ENCODE measurements at regions not wholly inside any gene's neighbourhood (a gene's known extent, or its start where the extent isn't known, plus 50 kb on each side); places are given as distances from the start of the nearest gene placed in this dataset.
"Not testable (repeated sequence)": the region's sequence is repeated elsewhere in the genome, so short reads cannot be mapped to it uniquely, and the experiment has no call there.

DNA sequence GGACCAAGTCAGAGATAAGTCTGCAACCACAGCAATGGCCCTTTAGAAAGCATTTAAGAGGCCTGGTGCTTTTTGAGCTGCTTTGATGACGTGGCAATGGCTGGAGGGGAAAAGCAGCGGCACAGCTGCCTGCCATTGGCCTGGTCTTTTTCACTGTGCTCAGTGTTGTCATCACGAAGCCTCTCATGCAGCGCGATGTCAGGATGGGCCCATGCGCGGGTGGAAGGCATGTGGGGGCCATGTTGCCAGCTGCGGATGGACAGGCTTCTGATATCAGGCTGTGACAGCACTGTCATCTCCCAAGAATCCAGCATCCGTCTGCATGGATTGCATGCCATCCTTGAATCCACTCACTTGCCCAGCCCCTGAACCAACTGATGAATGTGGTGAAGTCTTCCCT lies 204.5 kb downstream of the ACKR3 start:
- DNase-seq (ENCODE audit: low read depth), result no peak

- no peak for DNase-seq (ENCODE audit: low read depth)
These were observed 205.9 kb downstream of the ACKR3 start for GRCh38 chr2:236775511-236775910.

DNA sequence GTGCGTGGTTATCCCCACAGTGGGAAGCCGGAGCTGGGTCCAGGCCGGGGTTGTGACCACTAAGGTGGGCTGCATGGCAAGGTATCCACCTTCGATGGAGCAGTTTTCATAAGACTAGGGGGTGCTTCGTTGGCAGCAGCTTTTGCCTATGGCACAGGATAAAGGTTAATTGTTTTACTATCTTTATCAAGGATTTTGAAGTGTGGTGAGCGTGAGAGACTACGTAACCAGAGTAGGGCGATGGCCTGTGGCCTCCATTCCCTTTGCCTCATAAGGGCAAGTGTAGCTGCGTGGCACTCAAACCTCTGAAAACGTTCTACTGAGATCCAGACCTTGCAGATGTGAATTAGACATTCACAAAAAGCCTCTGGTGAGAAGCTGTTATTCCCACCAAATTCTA lies 206.6 kb downstream of the ACKR3 start:
- no peak for DNase-seq (ENCODE audit: low read depth)

DNA sequence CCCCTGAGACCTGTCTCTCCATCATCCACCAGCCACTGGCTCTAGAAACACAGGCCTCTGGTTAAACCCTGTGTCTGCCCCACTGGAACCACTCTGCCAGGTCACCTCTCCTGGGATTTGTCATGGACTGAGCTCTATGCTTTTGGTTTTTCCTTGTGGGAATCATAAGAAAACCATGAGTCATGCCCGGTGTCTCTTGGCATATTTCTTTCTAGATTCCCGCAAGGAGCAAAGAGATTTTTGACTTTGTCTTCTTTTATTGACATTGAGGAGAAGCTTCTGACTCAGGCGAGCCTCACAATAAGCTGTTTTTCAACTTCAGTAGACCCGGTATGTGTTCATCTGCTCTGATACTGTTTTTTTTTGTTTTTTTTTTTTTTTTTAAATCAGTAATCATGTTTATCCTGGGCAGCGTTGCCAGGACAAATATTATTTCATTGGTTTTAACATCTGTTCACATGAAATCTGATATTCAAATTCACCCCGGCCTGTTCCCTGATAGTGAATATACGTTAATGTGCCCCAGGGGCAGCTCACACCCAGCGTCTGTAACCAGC lies 207.1 kb downstream of the ACKR3 start:
- no peak for DNase-seq (ENCODE audit: low read depth)

GRCh38 chr2:236777408-236777807 lies 207.8 kb downstream of the ACKR3 start:
- no peak for DNase-seq (ENCODE audit: low read depth)

GRCh38 chr2:236781933-236782816 lies 212.6 kb downstream of the ACKR3 start:
- no peak for DNase-seq (ENCODE audit: low read depth)

- DNase-seq (ENCODE audit: low read depth), result no peak
These were observed 213.3 kb downstream of the ACKR3 start for GRCh38 chr2:236782938-236783337.

DNA sequence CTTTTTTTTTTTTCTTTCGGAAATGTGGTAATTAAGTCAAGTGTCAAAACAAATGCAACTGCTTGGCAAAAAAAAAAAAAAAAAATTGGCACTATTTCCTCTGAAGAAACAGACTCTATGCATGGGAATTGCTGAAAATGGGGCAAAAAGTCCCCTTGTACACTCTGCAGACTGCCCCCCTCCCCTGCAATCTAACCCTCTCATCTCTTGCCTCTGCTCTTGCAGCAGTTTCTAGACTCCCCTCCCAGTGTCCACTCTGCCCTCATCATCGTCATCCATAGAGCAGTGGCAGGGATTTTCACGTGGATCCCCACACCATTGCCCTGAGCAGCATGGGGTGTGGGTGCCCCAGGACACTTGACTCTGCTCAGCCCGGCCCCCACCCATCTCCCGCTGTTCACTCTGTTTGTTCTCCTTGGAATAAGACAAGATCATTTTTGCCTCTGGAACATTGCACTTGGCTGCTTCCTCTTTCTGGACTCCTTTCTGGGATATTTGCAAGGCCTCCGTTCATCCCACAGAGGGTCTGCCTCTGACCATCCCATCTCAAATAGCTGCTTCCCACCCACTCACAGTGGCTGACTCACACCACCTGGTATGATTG lies 213.9 kb downstream of the ACKR3 start:
- DNase-seq (ENCODE audit: low read depth), result no peak

GRCh38 chr2:236785611-236786057 lies 216.0 kb downstream of the ACKR3 start:
- DNase-seq (ENCODE audit: low read depth), result no peak

- no peak for DNase-seq (ENCODE audit: low read depth)
These were observed 217.1 kb downstream of the ACKR3 start for GRCh38 chr2:236786751-236787150.

- not testable (repeated sequence) for DNase-seq (ENCODE audit: low read depth)
These were observed 217.8 kb downstream of the ACKR3 start for GRCh38 chr2:236787376-236787775.

DNA sequence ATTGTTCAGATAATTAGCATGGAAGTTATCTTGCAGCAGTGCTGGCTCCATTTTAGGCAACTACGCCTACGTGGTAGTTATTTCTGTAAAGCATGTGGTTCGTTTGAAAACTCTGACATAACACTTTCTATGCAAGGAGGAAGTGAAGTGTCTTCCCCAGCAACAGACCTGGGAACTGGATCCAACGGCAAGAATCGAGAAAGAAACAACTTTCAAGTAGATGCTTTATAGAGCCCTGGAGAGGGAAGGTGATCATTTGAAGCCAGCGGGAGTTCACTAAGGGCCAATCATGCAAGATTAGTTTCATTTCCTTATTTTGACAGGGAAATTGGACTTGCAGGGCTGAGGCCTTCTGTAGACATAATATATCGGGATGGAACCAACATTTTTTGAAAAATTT lies 218.3 kb downstream of the ACKR3 start:
- DNase-seq (ENCODE audit: low read depth), result no peak

GRCh38 chr2:236790963-236791362 lies 221.3 kb downstream of the ACKR3 start:
- no peak for DNase-seq (ENCODE audit: low read depth)

DNA sequence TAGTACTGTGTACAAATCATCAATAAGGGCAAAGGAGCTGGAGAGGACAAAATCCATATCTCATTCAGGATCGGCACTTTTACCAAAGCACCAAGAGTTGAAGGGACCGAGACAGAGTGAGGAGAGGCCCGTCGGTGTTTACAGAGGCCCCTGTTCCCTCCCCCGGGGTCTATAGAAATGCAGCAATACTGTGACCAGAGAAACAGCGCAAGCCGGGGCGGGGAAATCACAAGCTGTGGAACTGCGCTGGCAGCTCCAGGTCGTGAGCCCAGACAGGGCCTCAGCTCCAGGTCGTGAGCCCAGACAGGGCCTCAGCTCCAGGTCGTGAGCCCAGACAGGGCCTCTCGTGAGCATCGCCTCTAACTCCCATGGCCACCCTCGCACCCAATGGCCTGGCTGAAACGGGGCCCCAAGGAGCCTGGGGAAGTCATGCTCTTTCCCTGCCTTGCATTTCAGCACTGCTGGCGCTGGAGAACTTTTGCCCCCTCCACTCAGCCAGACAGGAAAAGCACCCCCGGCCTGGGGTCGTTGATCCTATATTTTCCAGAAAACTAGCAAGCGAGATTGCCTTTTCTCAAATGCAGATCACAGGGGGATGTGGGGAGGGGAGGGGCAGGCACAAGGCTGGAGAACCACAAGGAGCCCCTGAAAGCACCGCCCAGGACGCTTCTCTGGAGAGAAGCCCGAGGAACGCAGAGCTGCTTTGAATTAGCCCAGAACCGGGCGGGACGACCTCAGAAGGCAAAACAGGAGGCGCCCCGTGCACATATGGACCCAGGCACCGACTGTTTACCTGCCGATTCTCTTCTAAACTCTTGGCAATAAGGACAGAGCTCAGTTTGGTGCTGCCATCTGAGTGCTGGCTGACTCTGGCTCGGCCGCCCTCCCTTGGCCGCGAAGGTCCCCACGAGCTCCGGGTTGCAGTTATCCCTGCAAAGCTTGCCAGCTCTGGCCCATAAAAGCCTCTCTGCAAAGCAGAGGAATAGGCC lies 223.7 kb downstream of the ACKR3 start:
- DNase-seq (ENCODE audit: low read depth), result no peak

- no peak for DNase-seq (ENCODE audit: low read depth)
These were observed 224.7 kb downstream of the ACKR3 start for GRCh38 chr2:236794176-236794957.

GRCh38 chr2:236795169-236795860 lies 225.7 kb downstream of the ACKR3 start:
- no peak for DNase-seq (ENCODE audit: low read depth)

GRCh38 chr2:236795861-236796219 lies 226.2 kb downstream of the ACKR3 start:
- no peak for DNase-seq (ENCODE audit: low read depth)

- DNase-seq (ENCODE audit: low read depth), result no peak
These were observed 226.6 kb downstream of the ACKR3 start for GRCh38 chr2:236796236-236796635.

- no peak for DNase-seq (ENCODE audit: low read depth)
These were observed 227.8 kb downstream of the ACKR3 start for GRCh38 chr2:236797411-236797810.

GRCh38 chr2:236798491-236798890 lies 228.9 kb downstream of the ACKR3 start:
- no peak for DNase-seq (ENCODE audit: low read depth)

All from stimulated activated CD8-positive, alpha-beta memory T cell treated with anti-CD3 and anti-CD28 coated beads, Interleukin-4, amount 100 ng/mL, for 24 hours (primary cell).